ENCODE measurements at regions not wholly inside any gene's neighbourhood (a gene's known extent, or its start where the extent isn't known, plus 50 kb on each side); places are given as distances from the start of the nearest gene placed in this dataset.

DNA sequence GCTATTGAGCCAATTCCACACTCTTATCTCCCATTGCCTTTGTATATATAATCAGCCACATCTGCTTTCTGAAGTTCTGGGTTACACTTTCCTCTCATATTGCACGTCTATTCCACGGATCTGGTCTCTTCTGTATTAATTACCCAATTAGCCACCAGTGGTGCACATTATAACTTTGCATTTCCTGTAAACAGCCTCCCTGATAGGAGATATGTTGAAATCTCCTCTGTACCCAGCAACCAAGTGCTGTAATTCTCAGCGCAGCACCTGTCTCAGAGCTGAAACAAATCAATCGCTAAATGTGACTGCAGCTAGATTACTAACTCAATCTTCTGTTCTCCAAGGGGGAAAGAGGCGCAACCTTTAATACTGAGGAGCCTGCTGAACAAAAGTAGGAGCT, 326.4 kb downstream of the SLITRK2 start:
- DNase-seq (ENCODE audit: low spot score), result no peak

DNA sequence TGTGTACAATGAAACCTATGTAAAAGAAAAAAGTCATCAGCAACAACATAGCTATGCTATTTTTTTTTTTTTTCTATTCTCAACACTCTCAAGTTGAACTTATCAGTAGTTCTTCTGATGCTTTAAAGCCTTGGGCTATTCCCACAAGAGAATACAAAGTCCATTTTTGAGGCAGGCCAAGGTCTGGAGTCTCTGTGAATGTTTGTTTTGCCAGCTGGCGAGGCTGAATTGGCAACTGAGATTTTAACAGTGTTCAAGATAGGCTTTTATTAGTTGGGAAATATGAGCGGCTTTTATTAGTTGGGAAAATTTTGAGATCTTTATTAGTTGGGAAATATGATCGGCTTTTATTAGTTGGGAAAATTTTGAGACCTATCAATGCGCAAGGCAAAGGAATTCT, 336.6 kb downstream of the SLITRK2 start:
- DNase-seq (ENCODE audit: low spot score), result no peak

DNA sequence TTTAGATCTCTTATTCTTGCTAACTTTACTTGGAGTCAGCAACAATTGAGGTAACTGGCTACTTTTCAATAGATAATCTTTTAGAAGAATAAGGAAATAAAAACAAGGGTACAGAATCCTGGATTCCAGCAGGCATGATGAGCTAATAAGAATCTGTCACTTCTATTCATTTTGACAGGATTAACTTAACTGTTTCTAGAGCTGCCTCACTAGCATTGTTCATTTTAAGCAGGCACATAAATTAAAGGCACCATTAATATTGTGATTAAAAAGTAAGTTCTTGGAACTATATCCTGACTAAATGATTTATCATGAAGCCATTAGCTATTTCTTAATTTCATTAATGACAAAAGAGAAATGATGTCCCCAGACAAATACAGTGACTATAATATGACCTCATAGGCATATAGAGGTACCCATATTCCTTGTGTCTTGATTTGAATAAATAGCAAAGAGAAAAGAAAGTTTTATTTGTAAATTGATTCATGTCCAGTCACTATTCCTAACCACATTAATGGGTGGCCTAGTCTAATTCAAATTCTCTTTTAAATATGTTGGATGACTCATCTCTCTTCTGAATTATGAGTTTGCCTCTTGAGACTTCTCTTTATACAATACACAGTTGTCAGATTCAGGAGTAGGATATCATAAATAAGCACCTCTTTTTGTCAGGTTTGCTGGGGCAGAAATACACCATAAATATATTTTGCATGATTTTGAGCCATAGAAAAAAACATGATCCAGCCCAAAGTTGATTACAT, 343.0 kb downstream of the SLITRK2 start:
- no peak for DNase-seq (ENCODE audit: low spot score)

DNA sequence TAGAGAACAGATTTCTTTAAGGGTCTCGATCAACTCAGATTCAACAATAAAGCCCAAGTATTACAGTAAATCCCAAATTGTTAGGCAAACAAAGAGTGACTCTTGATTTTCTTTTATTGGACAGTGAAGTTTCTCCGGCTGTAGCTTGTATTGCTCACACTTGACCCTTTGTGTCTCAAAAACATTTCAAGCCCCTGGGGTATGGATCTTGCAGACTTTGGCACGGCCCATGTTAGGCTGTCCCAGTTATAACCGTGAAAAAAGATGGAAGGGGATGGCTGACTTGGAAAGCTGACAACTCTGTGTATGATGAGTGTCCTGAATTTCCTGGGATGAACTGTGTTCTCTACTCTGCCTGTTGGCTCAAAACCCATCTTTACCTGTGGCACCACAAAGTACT, 356.1 kb downstream of the SLITRK2 start:
- DNase-seq (ENCODE audit: low spot score), result no peak

DNA sequence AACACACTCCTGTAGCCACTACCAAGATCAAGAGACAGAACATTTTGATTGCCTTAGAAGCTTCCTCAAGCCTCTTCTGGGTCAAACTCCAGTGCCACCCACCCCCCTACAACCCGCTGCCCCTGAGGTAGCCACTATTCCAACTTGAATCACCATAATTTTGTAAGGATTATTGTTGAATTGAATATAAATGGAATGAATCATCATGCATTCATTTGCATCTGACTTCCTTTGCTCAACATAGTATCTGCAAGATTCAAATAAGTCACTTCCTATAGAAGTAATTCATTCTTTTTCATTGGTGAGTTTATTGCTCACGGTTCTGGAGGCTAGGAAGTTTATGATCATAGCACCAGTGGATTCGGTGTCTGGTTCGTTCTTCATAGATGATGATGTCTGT, 364.2 kb downstream of the SLITRK2 start:
- DNase-seq (ENCODE audit: low spot score), result no peak

DNA sequence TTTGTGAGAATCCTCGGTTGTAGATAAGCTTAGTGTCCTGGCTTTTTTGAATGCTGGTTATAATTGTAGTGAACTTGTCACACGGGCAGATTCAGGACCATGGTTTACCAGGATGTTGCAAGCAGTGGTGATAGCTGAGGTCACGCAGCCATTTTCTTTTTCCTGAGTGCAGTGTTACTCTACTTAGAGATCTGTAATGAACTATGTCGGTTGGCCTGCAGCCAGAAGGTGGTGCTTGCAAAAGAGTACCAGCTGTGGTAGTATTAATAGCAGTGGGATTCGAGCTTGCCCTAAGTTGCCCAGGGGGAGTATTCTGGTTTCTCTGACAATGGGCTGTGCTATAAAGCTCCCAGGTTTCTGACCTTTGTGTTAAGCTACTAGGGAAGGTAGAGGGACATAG, 368.9 kb downstream of the SLITRK2 start:
- DNase-seq (ENCODE audit: low spot score), result no peak

DNA sequence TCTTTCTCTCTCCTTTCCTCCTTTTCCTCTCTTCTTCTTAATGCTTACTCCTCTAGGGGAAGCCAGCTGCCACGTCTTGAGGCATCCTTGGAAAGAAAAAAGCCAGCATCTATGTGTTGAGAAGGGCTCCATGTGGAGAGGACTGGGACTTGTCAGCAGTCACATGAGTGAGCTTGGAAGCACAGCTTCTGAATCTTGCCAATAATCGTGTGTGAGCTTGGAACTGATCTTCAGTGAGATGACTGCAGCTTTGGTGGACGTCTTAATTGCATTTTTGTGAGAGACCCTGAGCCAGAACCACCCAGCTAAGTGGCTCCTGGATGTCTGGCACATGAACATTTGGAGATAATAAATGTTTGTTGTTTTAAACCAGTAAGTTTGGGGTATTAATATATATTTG, 371.7 kb downstream of the SLITRK2 start:
- DNase-seq (ENCODE audit: low spot score), result no peak

DNA sequence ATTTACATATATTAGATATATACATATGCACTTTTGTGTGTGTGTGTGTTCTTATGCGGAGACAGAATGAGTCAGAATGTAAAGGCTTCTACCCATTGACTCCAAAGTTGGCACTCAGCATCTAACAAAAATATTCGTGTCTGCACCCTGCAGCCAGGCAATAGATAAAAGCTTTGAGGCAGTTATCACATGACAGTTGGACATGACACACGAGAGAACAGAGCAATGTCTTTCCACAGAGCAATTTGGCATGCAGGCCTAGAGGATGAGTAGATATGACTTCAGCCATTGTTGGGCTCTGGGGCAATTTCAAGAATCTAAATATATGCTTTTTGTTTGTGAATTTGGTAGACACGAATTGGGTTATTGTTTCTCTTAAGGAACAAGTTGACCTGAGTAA, 391.2 kb downstream of the SLITRK2 start:
- no peak for DNase-seq (ENCODE audit: low spot score)

DNA sequence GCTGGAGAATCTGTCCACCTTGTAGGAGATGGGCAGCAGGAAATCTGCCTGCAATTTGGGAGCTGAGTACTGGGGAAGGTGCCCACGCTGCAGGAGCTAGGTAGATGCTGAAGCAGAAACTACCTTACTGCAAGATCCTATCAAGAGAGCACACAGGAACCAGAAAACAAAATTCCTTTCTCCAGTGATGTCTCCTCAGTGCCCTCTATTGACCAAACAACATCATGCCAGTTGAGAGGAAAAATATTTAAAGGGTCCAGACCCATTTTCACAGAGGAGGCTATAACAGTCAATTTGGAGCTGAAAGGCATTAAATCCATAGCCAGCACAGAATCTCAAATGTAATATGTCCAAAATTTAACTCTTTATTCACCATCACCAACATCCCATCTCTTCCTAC, 406.8 kb downstream of the SLITRK2 start:
- no peak for DNase-seq (ENCODE audit: low spot score)

DNA sequence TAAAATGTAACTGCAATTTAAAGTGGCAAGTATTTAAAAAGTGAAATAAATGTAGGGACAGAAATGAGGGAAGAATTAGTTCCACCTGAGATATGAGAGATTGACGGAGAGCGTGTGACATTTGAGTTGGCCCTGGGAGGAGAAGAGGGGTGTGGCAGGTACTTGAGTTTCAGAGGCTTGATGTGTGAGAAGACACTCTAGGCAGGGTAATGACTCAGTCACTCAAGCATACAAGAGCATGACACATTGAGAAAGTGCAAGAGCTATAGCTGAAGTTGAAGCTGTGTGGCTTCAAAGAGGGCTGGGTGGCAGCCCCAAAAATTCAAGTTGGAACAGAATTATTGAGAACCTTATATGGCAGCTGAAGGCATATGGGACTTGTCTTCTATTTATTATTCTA, 420.5 kb downstream of the SLITRK2 start:
- no peak for DNase-seq (ENCODE audit: low spot score)

DNA sequence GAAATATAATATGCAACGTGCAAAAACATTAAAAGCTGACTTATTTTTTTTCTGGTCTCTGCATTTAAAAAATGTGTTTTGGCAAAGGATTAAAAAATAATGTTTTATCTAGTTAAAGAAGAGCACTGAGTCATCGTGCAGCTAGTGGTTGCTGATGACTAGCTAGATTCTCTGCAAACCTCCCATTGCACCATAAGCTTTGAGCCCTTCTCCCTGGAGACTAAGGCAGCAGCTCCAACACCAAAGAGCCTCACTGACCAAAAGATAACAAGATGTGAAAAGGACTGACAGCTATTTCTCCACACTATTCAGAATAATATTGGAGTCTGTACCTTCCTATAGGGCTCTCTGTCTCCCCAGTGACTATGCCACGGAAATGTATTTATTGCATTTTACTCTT, 424.3 kb downstream of the SLITRK2 start:
- no peak for DNase-seq (ENCODE audit: low spot score)

DNA sequence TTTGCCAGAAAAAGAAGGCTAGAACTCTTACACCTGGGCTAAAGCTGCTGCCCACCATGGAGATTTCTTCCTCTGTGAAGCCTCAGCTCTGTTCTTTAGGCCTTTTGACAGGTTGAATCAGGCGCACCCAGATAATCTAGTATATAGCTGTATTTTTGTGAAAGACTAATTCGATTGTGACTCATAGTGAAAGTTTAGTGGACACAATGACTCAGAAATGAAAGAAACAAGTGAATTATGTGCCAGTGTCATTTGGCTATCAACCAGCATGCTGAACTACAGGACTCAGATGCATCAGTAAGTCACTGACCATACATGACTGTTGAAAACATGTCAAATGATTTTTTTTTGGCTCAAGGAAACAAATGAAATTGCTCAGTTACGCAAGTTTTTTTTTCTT, 425.4 kb downstream of the SLITRK2 start:
- no peak for DNase-seq (ENCODE audit: low spot score)

DNA sequence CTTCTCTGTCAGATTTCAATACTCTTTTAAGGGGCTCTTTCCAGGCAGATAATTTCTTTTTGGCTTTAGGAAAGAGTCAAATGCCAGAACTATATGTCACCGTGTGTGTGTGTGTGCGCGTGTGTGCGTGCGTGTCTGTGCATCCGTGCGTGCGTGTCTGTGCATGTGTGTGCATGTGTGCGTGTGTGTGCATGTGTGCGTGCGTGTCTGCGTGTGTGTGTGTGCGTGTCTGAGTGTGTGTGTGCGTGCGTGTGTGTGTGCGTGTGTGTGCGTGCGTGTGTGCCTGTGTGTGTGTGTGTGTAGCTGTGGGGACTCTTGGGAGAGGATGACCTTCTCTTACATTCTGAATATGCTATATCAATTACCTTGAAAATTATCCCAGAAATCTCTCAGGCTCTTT, 441.6 kb downstream of the SLITRK2 start:
- DNase-seq (ENCODE audit: low spot score), result no peak

DNA sequence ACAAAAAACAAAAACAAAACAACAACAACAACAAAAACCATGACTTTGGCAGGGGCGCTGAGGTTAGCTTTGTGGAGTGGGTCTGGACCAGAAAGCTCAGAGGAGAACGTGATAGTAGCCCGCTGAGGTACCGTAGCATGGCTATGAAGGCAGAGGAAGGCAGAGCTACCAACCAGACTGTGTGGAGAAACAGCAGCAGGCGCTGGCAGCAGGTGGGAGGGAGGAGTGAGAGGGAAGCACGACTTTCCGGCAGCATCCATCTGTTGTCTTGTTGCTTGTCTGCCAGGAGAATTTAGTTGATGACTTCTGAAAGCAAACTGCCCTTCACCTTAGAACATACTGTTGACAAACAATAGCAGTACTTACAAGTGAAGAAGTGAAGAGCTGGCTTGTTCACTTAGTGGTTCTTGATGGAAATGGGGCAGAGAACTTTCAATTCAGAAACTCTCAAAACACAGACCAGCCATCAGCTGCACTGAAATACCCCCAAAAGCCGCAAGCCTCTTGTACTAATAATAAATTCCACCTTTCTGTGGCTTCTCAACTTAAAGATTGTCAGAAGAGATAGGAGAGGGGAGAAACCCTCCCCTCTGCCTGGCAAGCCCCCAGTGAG, 447.2 kb downstream of the SLITRK2 start:
- no peak for DNase-seq (ENCODE audit: low spot score)

DNA sequence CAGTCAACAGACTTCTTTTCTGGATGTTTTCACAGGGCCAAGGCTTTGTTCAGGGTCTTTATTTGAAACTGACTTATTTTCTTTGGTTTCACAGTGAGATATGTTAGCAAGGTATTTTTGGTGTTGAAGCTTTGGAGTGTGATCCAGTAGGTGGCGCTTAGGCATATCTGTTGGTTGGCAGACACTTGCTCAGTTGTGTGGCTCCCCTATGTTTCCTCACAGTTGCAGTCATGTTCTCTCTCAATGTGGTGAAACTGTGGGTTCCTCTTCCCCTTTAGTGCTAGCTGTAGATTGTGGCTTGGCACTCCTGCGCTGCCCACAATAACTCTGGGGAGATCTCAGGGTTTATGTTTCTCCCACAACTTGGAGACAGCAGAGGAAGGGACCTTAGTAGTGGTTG, 460.8 kb downstream of the SLITRK2 start:
- no peak for DNase-seq (ENCODE audit: low spot score)

Data from mucosa of gallbladder (tissue), 1 donor.